Naive thymus-derived CD8-positive, alpha-beta T cell (primary cell): ENCODE measurements at regions not wholly inside any gene's neighbourhood (a gene's known extent, or its start where the extent isn't known, plus 50 kb on each side); places are given as distances from the start of the nearest gene placed in this dataset.
A peak's percentile ranks its signal among the peaks of the same experiment; 100 is the strongest.
"Not testable (repeated sequence)": the region's sequence is repeated elsewhere in the genome, so short reads cannot be mapped to it uniquely, and the experiment has no call there.

Source experiments
- ATAC-seq, 2 donors: fragments of 150-1000 bp; cut with Tn5 transposase in 1 of 2; sonication (Bioruptor Pico), chemical (Tn5 transposase) in 1 of 2; 1 replicate in 1 of 2; 2 replicates in 1 of 2; pipeline ENCODE4 v1.10.0; 2021; ENCODE audit warnings: mild to moderate bottlenecking in 2 of 2, moderate library complexity in 2 of 2
- POLR2A ChIA-PET: fragments of 350-600 bp; sonication (Branson Sonifier 250); formaldehyde crosslinking; loops from one replicate; lab custom pipeline; 2021; ENCODE audit warnings: antibody characterized with exemption; lab: Charles Lee
- DNase-seq, 10 donors: peaks; one replicate each; pipeline versions ENCODE4 v3.0.0 to v3.0.0-alpha.2; 2020 to 2022
- H3K27ac Mint-ChIP-seq, 10 donors: one replicate each; pipeline ENCODE4 v1.8.0; 2020 to 2022; ENCODE audit warnings: mild to moderate bottlenecking in 10 of 10, mixed read lengths in 10 of 10, moderate library complexity in 4 of 10, inconsistent platforms in 1 of 10
- H3K27me3 Mint-ChIP-seq, 5 donors: one replicate each; pipeline ENCODE4 v1.8.0; 2021 to 2022; ENCODE audit warnings: mixed read lengths in 5 of 5
- H3K36me3 Mint-ChIP-seq, 3 donors: one replicate each; pipeline ENCODE4 v1.8.0; 2020 to 2022; ENCODE audit warnings: mixed read lengths in 3 of 3, mild to moderate bottlenecking in 2 of 3, inconsistent platforms in 1 of 3
- H3K4me1 Mint-ChIP-seq, 4 donors: one replicate each; pipeline ENCODE4 v1.8.0; 2021 to 2022; ENCODE audit warnings: mixed read lengths in 4 of 4
- H3K4me3 Mint-ChIP-seq, 10 donors: one replicate each; pipeline ENCODE4 v1.8.0; 2020 to 2022; ENCODE audit warnings: mild to moderate bottlenecking in 10 of 10, mixed read lengths in 10 of 10, moderate library complexity in 6 of 10, inconsistent platforms in 1 of 10
- H3K9me3 Mint-ChIP-seq, 9 donors: one replicate each; pipeline ENCODE4 v1.8.0; 2020 to 2022; ENCODE audit warnings: mixed read lengths in 9 of 9, mild to moderate bottlenecking in 3 of 9, inconsistent platforms in 1 of 9, moderate library complexity in 1 of 9

DNA sequence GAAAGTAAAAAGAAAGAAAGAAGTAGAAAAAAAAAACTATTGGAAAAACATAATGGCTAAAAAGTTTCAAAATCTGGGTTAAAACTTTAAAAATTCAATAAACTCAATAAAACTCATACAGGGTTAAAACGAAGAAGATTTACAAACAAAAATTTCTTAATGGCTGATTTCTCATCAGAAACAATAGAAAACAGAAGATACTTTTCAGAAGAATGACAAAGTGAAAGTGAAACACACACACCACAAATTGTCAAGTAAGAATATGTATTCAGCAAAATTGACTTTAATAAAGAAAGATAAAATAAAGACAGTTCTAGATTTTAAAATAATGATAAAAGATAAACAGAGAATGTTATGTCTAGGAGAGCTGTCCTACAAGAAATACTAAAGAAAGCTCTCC lies 618.9 kb upstream of the GJE1 start:
- ATAC-seq (no peak), DNase-seq (no peak)
- H3K9me3 Mint-ChIP-seq, result no peaks in the 10 kb centered on the region
- H3K36me3 Mint-ChIP-seq, result peaks cover 0 to 2% (median 0%) of the 10 kb centered on the region in 3 donors
- peaks cover 2 to 11% (median 7%) of the 10 kb centered on the region in 4 donors for H3K4me1 Mint-ChIP-seq
- POLR2A ChIA-PET, result no interaction called here
- no peaks in the 10 kb centered on the region for H3K27me3 Mint-ChIP-seq
- H3K4me3 Mint-ChIP-seq, result peak overlapping the region in 8 of 10 donors; percentile 15 to 66 (median 58)
- H3K27ac Mint-ChIP-seq, result peak overlapping the region in 2 of 10 donors; percentile 1 to 15

DNA sequence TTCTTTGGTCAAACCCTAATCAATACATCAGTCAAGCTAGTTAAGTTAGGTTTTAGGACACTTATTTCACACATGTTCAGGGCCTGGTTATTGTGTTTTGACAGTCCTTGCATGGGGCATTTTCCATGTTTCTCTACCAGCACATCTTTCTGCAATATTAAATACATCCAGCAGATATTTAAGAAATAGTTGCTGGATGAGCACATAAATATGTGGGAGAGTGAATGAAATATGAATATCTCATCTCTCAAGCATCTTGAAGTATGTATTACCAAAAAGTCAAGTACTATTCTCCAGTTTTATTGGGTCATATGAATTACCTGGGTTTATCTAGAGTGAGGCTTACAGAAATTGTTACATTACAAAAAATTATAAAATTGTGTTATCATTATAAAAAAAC lies 621.9 kb upstream of the GJE1 start:
- H3K4me1 Mint-ChIP-seq, result peaks cover 2 to 11% (median 7%) of the 10 kb centered on the region in 4 donors

DNA sequence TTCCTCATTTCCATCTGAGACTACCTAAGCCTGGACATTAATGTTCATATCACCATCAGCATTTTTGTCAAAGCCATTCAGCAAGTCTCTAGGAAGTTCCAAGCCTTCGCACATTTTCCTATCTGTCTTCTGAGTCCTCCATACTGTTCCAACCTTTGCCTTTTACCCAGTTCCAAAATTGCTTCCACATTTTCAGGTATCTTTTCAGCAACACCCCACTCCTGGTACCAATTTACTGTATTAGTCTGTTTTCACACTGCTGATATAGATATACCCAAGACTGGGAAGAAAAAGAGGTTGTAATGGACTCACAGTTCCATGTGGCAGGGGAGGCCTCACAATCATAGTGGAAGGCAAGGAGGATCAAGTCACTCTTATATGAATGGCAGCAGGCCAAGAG lies 626.7 kb upstream of the GJE1 start:
- peaks cover 2 to 38% (median 26%) of the 10 kb centered on the region in 9 donors for H3K9me3 Mint-ChIP-seq
- ATAC-seq, DNase-seq, H3K4me1 Mint-ChIP-seq, POLR2A ChIA-PET, H3K27me3 Mint-ChIP-seq, H3K4me3 Mint-ChIP-seq, H3K27ac Mint-ChIP-seq: not testable (repeated sequence)
- peaks cover 0 to 28% (median 18%) of the 10 kb centered on the region in 3 donors for H3K36me3 Mint-ChIP-seq

More for the DNA sequence above, 621.9 kb upstream of the GJE1 start:
- ATAC-seq (no peak), DNase-seq (no peak)
- Mint-ChIP-seq H3K9me3 (peaks cover 0 to 17% (median 13%) of the 10 kb centered on the region in 9 donors), H3K4me3 (no peak overlapping the region), H3K27ac (no peak overlapping the region), H3K27me3 (no peaks in the 10 kb centered on the region), H3K36me3 (peaks cover 0 to 13% (median 8%) of the 10 kb centered on the region in 3 donors)
- POLR2A ChIA-PET, result interaction anchor here (1.4 kb wide), 1 partner anchor 28 kb away, joined by 4 read pairs; no protein-coding TSS in a partner anchor

DNA sequence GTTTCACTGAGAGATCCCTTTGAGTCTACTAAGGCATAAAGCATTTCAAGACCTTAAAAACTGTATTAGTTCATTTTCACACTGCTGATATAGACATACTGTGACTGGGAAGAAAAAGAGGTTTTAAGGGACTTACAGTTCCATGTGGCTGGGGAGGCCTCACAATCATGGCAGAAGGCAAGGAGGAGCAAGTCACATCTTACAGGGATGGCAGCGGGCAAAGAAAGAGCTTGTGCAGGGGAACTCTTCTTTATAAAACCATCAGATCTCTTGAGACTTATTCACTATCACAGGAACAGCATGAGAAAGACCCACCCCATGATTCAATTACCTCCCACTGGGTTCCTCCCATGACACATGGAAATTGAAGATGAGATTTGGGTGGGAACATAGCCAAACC lies 628.4 kb upstream of the GJE1 start:
- H3K27me3 Mint-ChIP-seq, H3K27ac Mint-ChIP-seq, H3K4me3 Mint-ChIP-seq, H3K4me1 Mint-ChIP-seq, DNase-seq, POLR2A ChIA-PET, ATAC-seq: not testable (repeated sequence)
- peaks cover 0 to 28% (median 18%) of the 10 kb centered on the region in 3 donors for H3K36me3 Mint-ChIP-seq
- H3K9me3 Mint-ChIP-seq, result peaks cover 2 to 38% (median 26%) of the 10 kb centered on the region in 9 donors

DNA sequence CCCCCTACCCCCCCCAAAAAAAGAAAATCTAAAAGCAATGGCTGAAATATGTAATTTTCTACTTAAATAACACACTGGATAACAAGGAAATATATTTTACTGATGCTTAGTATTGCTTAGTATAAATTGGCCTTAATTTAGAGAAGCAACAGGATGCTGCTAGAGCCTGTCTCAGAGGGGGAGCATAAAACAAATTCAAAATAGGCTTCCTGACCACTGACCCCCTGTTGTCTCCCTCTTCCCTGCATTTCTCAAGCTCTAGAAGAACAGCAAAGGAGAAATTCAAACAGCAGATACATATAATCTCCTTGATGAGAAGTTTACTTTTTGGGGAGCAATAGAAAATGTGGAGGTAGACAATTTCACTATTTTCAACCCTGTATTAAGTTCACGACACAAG lies 631.1 kb upstream of the GJE1 start:
- H3K4me1 Mint-ChIP-seq, result peaks cover 0 to 4% (median 0%) of the 10 kb centered on the region in 4 donors
- POLR2A ChIA-PET, result no interaction called here

DNA sequence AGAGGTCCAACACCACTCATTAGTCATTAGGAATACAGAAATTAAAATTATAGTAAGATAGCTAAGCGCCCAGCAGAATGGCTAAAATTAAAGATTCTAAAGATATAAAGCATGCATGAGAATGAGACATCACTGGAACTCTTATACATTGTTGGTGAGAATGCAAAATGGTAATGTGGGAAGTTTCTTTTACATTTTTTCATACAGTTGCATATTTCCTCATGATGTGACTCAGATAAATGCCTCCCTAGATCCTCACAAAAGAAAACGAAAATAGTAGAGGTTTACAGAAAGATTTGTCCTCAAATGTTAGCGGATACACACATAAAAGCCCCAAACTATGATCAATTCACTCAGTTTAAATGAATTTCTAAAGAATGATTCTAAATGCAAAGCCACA lies 633.7 kb upstream of the GJE1 start:
- no peak for ATAC-seq
- H3K9me3 Mint-ChIP-seq, result peaks cover 0 to 11% (median 3%) of the 10 kb centered on the region in 9 donors
- H3K4me3 Mint-ChIP-seq, result no peak overlapping the region
- no peak for DNase-seq
- peaks cover 0 to 10% (median 0%) of the 10 kb centered on the region in 4 donors for H3K4me1 Mint-ChIP-seq
- H3K36me3 Mint-ChIP-seq, result peaks cover 0 to 4% (median 3%) of the 10 kb centered on the region in 3 donors
- no peak overlapping the region for H3K27ac Mint-ChIP-seq
- POLR2A ChIA-PET, result no interaction called here
- H3K27me3 Mint-ChIP-seq, result no peaks in the 10 kb centered on the region

More for the DNA sequence above, 631.1 kb upstream of the GJE1 start:
- Mint-ChIP-seq H3K9me3 (peaks cover 2 to 30% (median 21%) of the 10 kb centered on the region in 9 donors), H3K36me3 (peaks cover 0 to 28% (median 15%) of the 10 kb centered on the region in 3 donors), H3K4me3 (no peak overlapping the region), H3K27me3 (no peaks in the 10 kb centered on the region), H3K27ac (no peak overlapping the region)
- ATAC-seq (no peak), DNase-seq (no peak)

DNA sequence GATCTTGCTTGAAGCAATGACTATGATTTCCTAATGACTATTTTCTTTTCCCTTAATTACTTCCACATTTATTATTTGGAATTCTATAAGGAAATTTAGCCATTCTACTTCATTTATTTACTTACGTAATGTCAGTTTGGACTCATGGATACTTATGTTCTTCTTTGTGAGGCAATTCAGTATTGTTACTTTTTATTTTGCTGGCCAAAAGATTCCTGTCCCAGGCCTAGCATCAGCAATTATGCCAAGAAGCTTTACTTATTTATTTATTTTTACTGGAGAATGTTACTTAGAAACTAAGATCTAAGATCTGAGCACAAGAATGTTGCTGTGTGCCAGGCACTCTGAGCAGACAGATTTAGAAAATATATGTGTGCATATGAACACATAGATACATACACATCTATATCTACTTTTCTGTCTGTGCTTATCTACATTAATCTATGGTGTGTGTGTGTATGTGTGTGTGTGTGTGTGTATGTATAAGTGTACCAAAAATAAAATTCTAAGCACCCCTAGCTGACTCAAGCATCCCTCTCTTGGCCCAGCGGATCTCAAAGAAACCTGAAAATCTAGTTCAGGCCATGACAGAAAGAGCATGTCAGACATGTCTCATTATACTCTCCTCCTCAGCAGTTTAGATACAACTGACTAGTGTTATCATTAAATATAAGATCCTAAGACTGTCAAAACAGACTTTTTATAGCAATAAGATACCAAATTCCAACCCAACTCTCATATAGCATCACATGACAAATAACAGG lies 640.0 kb upstream of the GJE1 start:
- Mint-ChIP-seq H3K9me3 (peaks cover 0 to 11% (median 0%) of the 10 kb centered on the region in 9 donors), H3K27me3 (no peaks in the 10 kb centered on the region), H3K4me3 (no peak overlapping the region), H3K4me1 (peaks cover 2 to 17% (median 10%) of the 10 kb centered on the region in 4 donors), H3K27ac (no peak overlapping the region), H3K36me3 (peaks cover 0 to 2% (median 0%) of the 10 kb centered on the region in 3 donors)
- ATAC-seq (no peak), DNase-seq (no peak)
- POLR2A ChIA-PET, result no interaction called here

DNA sequence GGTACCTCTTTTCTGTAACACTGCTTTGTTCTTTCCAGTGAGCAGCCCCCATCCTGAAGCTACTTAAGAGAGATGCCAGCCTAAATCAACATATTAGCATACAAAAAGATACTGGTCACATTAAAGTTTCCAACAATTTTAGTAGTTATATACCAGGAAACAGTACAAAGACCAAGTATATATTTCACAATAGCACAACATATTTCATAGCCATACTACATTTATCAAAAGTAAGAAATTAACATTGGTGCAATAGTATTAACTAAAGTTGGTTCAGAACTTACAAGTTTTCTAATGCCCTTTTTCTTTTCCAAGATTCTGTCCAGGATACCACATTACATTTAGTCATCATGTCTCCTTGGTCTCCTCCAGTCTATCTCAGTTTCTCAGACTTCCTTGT lies 641.0 kb upstream of the GJE1 start:
- peak overlapping the region in 1 of 10 donors; percentile 61 for H3K27ac Mint-ChIP-seq

DNA sequence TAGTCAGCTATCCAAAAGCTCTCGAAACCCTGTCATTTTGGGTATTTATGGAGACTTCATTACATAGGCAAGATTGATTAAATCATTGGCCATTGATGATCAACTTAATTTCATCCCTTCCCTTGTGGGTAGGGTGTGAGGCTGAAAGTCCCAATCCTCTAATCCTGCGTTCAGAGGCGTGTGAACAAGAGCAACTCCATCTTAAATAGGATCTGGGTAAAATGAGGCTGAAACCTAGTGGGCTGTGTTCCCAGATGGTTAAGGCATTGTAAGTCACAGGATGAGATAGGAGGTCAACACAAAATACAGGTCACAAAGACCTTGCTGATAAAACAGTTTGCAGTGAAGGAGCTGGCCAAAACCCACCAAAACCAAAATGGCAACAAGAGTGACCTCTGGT lies 641.7 kb upstream of the GJE1 start:
- Mint-ChIP-seq H3K36me3 (peaks cover 0 to 2% (median 0%) of the 10 kb centered on the region in 3 donors), H3K9me3 (peaks cover 0 to 3% (median 0%) of the 10 kb centered on the region in 9 donors), H3K27ac (no peak overlapping the region), H3K4me3 (no peak overlapping the region), H3K4me1 (peaks cover 2 to 15% (median 11%) of the 10 kb centered on the region in 4 donors), H3K27me3 (no peaks in the 10 kb centered on the region)
- ATAC-seq (no peak), DNase-seq (no peak)
- POLR2A ChIA-PET, result no interaction called here

More for the DNA sequence above, 641.0 kb upstream of the GJE1 start:
- peaks cover 0 to 8% (median 0%) of the 10 kb centered on the region in 9 donors for H3K9me3 Mint-ChIP-seq
- H3K36me3 Mint-ChIP-seq, result peaks cover 0 to 2% (median 0%) of the 10 kb centered on the region in 3 donors
- no peak for DNase-seq
- POLR2A ChIA-PET, result no interaction called here
- H3K4me1 Mint-ChIP-seq, result peaks cover 2 to 20% (median 12%) of the 10 kb centered on the region in 4 donors
- no peaks in the 10 kb centered on the region for H3K27me3 Mint-ChIP-seq
- no peak for ATAC-seq
- H3K4me3 Mint-ChIP-seq, result no peak overlapping the region

DNA sequence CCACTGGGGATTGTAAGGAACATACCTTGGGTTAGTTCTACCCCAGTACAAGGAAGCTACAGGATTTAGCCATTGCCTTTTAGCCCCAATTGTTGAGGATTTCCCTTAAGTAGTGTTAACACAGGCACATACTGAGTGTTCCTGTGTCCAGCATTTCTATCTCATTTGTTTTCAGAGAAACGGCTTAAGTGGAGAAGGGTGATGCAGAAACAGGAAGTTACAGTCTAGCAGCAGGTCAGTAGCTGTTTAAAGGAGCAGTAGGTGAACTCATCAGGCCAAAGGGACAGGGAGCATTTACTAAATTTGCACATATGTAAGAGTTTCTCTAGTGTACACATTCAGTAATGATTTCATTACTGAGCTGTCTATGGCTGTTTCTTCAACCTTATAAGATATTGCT lies 644.2 kb upstream of the GJE1 start:
- Mint-ChIP-seq H3K4me1 (peaks cover 2 to 39% (median 28%) of the 10 kb centered on the region in 4 donors), H3K27me3 (no peaks in the 10 kb centered on the region), H3K4me3 (no peak overlapping the region), H3K9me3 (peaks cover 0 to 4% (median 0%) of the 10 kb centered on the region in 9 donors), H3K36me3 (no peaks in the 10 kb centered on the region), H3K27ac (peak overlapping the region in 4 of 10 donors; percentile 34 to 54 (median 42))
- ATAC-seq (no peak), DNase-seq (no peak)
- POLR2A ChIA-PET, result no interaction called here

DNA sequence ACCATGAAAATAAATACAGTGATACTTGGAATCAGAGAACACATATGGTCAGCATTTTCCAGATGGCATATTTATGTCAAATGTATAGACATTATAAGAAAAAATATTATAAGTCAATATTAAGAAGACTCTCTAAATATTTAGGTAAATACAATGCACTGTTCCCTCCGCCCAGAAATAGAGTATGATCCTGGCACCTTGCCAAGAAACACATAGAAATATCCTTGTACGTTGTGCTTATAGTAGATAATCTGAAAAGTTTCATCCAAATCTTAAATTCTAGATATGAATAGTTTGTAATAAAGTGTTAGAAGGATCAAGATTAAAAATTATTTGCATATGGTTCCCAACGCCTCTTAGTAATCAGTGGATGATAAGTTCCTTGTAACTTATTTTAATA lies 645.8 kb upstream of the GJE1 start:
- Mint-ChIP-seq H3K4me3 (no peak overlapping the region), H3K4me1 (peaks cover 7 to 51% (median 38%) of the 10 kb centered on the region in 4 donors), H3K27ac (peak overlapping the region in 2 of 10 donors; percentile 14 to 27), H3K27me3 (no peaks in the 10 kb centered on the region), H3K9me3 (peaks cover 0 to 4% (median 0%) of the 10 kb centered on the region in 9 donors), H3K36me3 (no peaks in the 10 kb centered on the region)
- POLR2A ChIA-PET, result no interaction called here
- ATAC-seq (no peak), DNase-seq (no peak)

DNA sequence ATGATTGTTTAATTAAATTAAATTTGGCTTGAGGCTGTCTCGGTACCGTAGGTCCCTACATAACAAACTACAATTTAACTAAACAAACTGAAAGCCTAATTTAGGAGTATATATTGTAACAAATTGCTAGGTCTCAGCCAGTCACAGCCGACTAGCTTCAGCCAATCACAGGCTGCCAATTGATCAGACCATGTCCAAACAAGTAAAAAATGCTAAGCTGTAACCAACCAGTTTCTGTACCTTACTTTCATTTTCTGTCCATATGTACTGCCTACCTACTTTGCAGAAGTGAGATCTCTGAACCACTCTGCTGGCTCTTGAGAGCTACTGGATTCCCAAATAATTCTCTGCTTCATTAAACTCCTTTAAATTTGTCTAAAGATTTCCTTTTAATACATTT lies 648.0 kb upstream of the GJE1 start:
- Mint-ChIP-seq H3K36me3 (no peaks in the 10 kb centered on the region), H3K27me3 (no peaks in the 10 kb centered on the region), H3K9me3 (peaks cover 0 to 6% (median 0%) of the 10 kb centered on the region in 9 donors), H3K4me1 (peaks cover 11 to 60% (median 37%) of the 10 kb centered on the region in 4 donors), H3K27ac (peak overlapping the region in 9 of 10 donors; percentile 72 to 97 (median 88)), H3K4me3 (peak overlapping the region in 8 of 10 donors; percentile 41 to 76 (median 49))
- ATAC-seq, result peak; percentile 17 to 36
- peak in 4 of 10 donors; percentile 2 to 10 (median 10) for DNase-seq
- POLR2A ChIA-PET, result no interaction called here

DNA sequence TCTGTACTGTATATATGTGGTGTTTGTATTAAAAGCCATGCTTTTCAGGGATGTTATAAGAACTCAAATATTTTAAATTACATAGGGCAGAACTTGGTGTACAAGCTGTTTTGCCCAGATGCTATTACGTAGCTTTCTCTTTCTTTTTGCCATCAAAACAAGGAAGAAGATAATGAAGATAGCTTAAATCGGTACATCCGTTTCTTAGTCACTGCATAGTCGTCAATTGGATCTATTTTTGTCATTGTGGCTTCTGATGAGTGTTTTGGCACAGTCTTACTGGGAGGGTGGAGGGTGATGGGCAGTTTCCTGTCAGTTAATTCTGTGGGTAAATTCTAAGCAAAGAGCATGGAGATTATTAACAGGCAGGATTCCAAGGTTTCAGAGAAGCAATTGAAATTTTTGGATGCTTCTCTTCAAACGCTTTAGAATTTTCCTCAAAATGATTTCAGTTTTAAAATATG lies 649.1 kb upstream of the GJE1 start:
- peak in 9 of 10 donors; percentile 24 to 83 (median 70) for DNase-seq
- Mint-ChIP-seq H3K27ac (peak overlapping the region; percentile 83 to 98 (median 94)), H3K9me3 (peaks cover 0 to 6% (median 0%) of the 10 kb centered on the region in 9 donors), H3K36me3 (no peaks in the 10 kb centered on the region), H3K27me3 (no peaks in the 10 kb centered on the region), H3K4me3 (peak overlapping the region; percentile 75 to 92 (median 87)), H3K4me1 (peaks cover 11 to 59% (median 37%) of the 10 kb centered on the region in 4 donors)
- ATAC-seq, result peak; percentile 97 to 98
- POLR2A ChIA-PET, result interaction anchor here (1.0 to 1.2 kb wide), 2 partner anchors 27 to 77 kb away, joined by 3 to 4 read pairs; no protein-coding TSS in a partner anchor
